ENCODE measurements at regions not wholly inside any gene's neighbourhood (a gene's known extent, or its start where the extent isn't known, plus 50 kb on each side); places are given as distances from the start of the nearest gene placed in this dataset.

DNA sequence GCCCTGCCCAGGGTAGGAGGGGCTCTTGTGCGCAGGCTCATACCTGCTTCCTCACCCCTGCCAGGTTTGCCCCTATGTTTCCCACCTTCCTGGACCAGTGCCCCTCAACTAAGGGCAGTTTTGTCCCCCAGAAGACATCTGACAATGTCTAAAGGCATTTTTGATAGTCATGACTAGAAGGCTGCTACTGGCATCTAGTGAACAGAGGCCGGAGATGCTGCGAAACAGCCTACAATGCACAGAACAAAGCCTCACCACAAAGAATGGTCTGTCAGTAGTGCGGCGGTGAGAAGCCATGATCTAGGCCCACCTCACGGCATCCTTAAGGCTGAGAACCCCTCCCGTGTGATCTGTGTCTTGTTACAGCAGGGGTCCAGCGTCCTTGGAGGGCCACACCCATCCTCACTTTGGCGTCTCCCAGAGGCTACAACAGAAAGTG is 96.0 kb downstream of the TMEM17 start:
- Mint-ChIP-seq H3K27me3 (ENCODE audit: low read depth in 3 of 3) (peaks cover 0 to 1% (median 1%) of the 10 kb centered on the region in 3 donors), H3K27ac (no peak overlapping the region), H3K4me1 (peaks cover 18% of the 10 kb centered on the region), H3K4me3 (no peak overlapping the region), H3K9me3 (no peaks in the 10 kb centered on the region), H3K36me3 (no peaks in the 10 kb centered on the region)
- TF ChIP-seq, protein P1, sequence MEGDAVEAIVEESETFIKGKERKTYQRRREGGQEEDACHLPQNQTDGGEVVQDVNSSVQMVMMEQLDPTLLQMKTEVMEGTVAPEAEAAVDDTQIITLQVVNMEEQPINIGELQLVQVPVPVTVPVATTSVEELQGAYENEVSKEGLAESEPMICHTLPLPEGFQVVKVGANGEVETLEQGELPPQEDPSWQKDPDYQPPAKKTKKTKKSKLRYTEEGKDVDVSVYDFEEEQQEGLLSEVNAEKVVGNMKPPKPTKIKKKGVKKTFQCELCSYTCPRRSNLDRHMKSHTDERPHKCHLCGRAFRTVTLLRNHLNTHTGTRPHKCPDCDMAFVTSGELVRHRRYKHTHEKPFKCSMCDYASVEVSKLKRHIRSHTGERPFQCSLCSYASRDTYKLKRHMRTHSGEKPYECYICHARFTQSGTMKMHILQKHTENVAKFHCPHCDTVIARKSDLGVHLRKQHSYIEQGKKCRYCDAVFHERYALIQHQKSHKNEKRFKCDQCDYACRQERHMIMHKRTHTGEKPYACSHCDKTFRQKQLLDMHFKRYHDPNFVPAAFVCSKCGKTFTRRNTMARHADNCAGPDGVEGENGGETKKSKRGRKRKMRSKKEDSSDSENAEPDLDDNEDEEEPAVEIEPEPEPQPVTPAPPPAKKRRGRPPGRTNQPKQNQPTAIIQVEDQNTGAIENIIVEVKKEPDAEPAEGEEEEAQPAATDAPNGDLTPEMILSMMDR (IDR thresholded peaks at IDR 0.05) = no peak
- H3K9me3 ChIP-seq (replicated peaks in 1 of 2; ENCODE audit: control insufficient read depth in 1 of 2, insufficient read depth in 1 of 2, low read length in 2 of 2) = no peaks in the 10 kb centered on the region
- H4K20me1 ChIP-seq (ENCODE audit: insufficient read depth, low read length) = no peaks in the 10 kb centered on the region
- intact Hi-C loops (cut with micrococcal nuclease) = loop anchor here in 1 of 2 donors (5.0 kb wide), 2 partner anchors 418 to 493 kb away; no protein-coding TSS in a partner anchor
- peaks cover 12 to 22% of the 10 kb centered on the region in 2 donors for H3K4me1 ChIP-seq (ENCODE audit: control insufficient read depth in 1 of 2, insufficient read depth in 2 of 2, low read length in 2 of 2)
- H3K36me3 ChIP-seq (replicated peaks in 1 of 2; ENCODE audit: control insufficient read depth in 1 of 2, insufficient read depth in 2 of 2, low read length in 2 of 2) = no peaks in the 10 kb centered on the region
- no peak for DNase-seq
- no peak overlapping the region for H2AFZ ChIP-seq (ENCODE audit: insufficient read depth, low read depth, low read length, poor library complexity, severe bottlenecking)
- 58% methylated on average over 7 of the region's 9 CpGs for WGBS (ENCODE audit: insufficient coverage)
- H3K4me3 ChIP-seq (replicated peaks in 1 of 3; ENCODE audit: low read depth in 2 of 3, low read length in 3 of 3) = no peak overlapping the region
- no peak overlapping the region for H3K9ac ChIP-seq (ENCODE audit: insufficient read depth, low read length, poor library complexity, severe bottlenecking)
- no peak overlapping the region for H3K4me2 ChIP-seq (replicated peaks; ENCODE audit: extremely low read depth, low read length, poor library complexity, severe bottlenecking)
- no peak overlapping the region for H3K27ac ChIP-seq (ENCODE audit: low read depth in 1 of 2, low read length in 2 of 2)
- no peaks in the 10 kb centered on the region for H3K27me3 ChIP-seq (ENCODE audit: control insufficient read depth in 2 of 2, insufficient read depth in 2 of 2, low read length in 2 of 2)
- H3K79me2 ChIP-seq (ENCODE audit: insufficient read depth, low read length) = no peaks in the 10 kb centered on the region

DNA sequence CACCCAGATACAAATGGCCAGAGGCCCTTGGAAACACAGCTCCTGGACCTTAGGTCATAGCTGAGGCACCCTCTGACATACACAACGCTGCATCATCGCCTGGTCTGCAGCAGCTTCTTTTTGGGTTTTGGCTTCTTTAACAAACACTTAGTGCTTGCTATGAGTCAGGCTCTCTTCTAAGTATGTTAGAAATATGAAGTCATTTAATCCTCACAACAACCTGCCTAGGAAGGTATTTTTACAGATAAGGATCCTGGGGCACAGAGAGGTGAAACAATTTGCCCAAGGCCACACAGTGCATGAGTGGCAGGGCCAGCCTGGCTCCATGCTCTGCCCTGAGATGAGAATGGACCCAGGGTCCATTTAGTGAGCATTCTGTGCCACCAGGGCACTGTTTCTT is 96.6 kb downstream of the TMEM17 start:
- no peak overlapping the region for H3K4me3 ChIP-seq (replicated peaks in 1 of 3; ENCODE audit: low read depth in 2 of 3, low read length in 3 of 3)
- DNase-seq = no peak
- TF ChIP-seq, protein P1 (IDR thresholded peaks at IDR 0.05) = no peak
- H3K27ac ChIP-seq (ENCODE audit: low read depth in 1 of 2, low read length in 2 of 2) = no peak overlapping the region
- H3K27ac Mint-ChIP-seq = no peak overlapping the region
- no peaks in the 10 kb centered on the region for H3K9me3 ChIP-seq (replicated peaks in 1 of 2; ENCODE audit: control insufficient read depth in 1 of 2, insufficient read depth in 1 of 2, low read length in 2 of 2)
- intact Hi-C loops (cut with micrococcal nuclease) = no loop called here
- H3K9me3 Mint-ChIP-seq = no peaks in the 10 kb centered on the region
- no peak overlapping the region for H3K9ac ChIP-seq (ENCODE audit: insufficient read depth, low read length, poor library complexity, severe bottlenecking)
- H3K4me3 Mint-ChIP-seq = no peak overlapping the region
- H3K27me3 Mint-ChIP-seq (ENCODE audit: low read depth in 3 of 3) = peaks cover 0 to 1% (median 1%) of the 10 kb centered on the region in 3 donors
- peaks cover 20% of the 10 kb centered on the region for H3K4me1 Mint-ChIP-seq
- no peaks in the 10 kb centered on the region for H3K79me2 ChIP-seq (ENCODE audit: insufficient read depth, low read length)
- H2AFZ ChIP-seq (ENCODE audit: insufficient read depth, low read depth, low read length, poor library complexity, severe bottlenecking) = no peak overlapping the region
- no CpG with 5 or more reads among the region's 2 CpGs for WGBS (ENCODE audit: insufficient coverage)
- no peaks in the 10 kb centered on the region for H3K27me3 ChIP-seq (ENCODE audit: control insufficient read depth in 2 of 2, insufficient read depth in 2 of 2, low read length in 2 of 2)
- H3K4me1 ChIP-seq (ENCODE audit: control insufficient read depth in 1 of 2, insufficient read depth in 2 of 2, low read length in 2 of 2) = peaks cover 14 to 21% of the 10 kb centered on the region in 2 donors
- no peaks in the 10 kb centered on the region for H4K20me1 ChIP-seq (ENCODE audit: insufficient read depth, low read length)
- no peaks in the 10 kb centered on the region for H3K36me3 ChIP-seq (replicated peaks in 1 of 2; ENCODE audit: control insufficient read depth in 1 of 2, insufficient read depth in 2 of 2, low read length in 2 of 2)
- no peaks in the 10 kb centered on the region for H3K36me3 Mint-ChIP-seq
- no peak overlapping the region for H3K4me2 ChIP-seq (replicated peaks; ENCODE audit: extremely low read depth, low read length, poor library complexity, severe bottlenecking)

Measured in CD14-positive monocyte (primary cell).